PFSK-1 (cell line): ENCODE measurements at regions not wholly inside any gene's neighbourhood (a gene's known extent, or its start where the extent isn't known, plus 50 kb on each side); places are given as distances from the start of the nearest gene placed in this dataset.

Source experiments
- FOXP2 ChIP-seq: optimal IDR thresholded peaks from 2 replicates; pipeline ENCODE3; 2011; ENCODE audit warnings: borderline replicate concordance, control low read depth, inconsistent platforms; ENCODE audit not compliant: insufficient read depth; ENCODE audit errors: extremely low read length, extremely low read depth
- POLR2AphosphoS5 ChIP-seq: IDR thresholded peaks from 2 replicates; pipeline ENCODE4 v1.6.1; 2012; ENCODE audit warnings: low read depth, mild to moderate bottlenecking, control low read depth, low read length, moderate library complexity
- SIN3A ChIP-seq: IDR thresholded peaks from 2 replicates; pipeline ENCODE4 v1.6.1; 2012; ENCODE audit warnings: mild to moderate bottlenecking, low read length, moderate library complexity, borderline replicate concordance; ENCODE audit not compliant: insufficient read depth
- TAF1 ChIP-seq: IDR thresholded peaks from 2 replicates; pipeline ENCODE4 v1.6.1; 2012; ENCODE audit warnings: low read length, control low read depth, borderline replicate concordance; ENCODE audit not compliant: insufficient read depth
- TF ChIP-seq, protein P1 (sequence below), 2 experiments: IDR thresholded peaks; 2 replicates each; pipeline versions ENCODE4 v1.6.1 to v1.8.0; 2011 to 2012; ENCODE audit warnings: low read depth in 2 of 2, low read length in 2 of 2, control low read depth in 1 of 2, inconsistent platforms in 1 of 2, mild to moderate bottlenecking in 1 of 2, moderate library complexity in 1 of 2; ENCODE audit not compliant: insufficient read depth in 1 of 2

DNA sequence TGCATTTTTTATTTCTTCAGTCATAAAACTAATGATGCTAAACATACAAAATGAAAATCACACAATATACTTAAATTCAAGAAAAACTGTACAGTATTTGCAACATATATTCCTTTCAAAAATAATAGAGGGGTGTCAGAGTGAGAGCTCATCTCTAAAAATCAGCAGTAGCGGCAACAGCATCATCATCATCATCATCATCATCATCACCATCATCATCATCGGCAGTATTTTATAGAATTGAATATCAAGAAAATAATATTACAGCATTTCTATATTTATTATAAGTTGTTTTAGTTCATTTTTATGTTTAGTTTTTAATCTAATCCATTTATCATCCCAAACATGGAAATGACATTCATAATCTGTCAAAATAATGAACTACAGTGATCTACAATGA is 67.4 kb upstream of the PPP1R3A start:
- TF ChIP-seq POLR2AphosphoS5 = no peak

DNA sequence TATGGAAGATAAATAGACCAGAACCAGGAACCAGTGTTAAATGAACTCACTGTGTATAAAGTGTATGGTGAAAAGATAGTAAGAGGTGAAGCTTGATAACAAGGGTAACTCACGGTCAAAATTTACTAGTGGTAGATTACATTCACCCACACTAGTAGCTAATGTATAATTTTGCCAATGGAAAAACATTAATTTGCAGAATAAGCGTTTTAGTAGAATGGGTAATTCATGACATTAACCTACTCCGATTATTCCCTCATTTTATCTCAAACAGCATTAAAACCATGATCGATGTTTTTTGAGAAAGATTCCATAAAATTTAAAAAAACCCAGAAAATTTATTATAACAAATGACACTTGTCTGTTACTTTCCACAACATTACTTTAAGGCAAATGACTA is 57.7 kb upstream of the PPP1R3A start:
- TF ChIP-seq POLR2AphosphoS5 = no peak
- TF ChIP-seq FOXP2 = no peak
- TF ChIP-seq, protein P1, sequence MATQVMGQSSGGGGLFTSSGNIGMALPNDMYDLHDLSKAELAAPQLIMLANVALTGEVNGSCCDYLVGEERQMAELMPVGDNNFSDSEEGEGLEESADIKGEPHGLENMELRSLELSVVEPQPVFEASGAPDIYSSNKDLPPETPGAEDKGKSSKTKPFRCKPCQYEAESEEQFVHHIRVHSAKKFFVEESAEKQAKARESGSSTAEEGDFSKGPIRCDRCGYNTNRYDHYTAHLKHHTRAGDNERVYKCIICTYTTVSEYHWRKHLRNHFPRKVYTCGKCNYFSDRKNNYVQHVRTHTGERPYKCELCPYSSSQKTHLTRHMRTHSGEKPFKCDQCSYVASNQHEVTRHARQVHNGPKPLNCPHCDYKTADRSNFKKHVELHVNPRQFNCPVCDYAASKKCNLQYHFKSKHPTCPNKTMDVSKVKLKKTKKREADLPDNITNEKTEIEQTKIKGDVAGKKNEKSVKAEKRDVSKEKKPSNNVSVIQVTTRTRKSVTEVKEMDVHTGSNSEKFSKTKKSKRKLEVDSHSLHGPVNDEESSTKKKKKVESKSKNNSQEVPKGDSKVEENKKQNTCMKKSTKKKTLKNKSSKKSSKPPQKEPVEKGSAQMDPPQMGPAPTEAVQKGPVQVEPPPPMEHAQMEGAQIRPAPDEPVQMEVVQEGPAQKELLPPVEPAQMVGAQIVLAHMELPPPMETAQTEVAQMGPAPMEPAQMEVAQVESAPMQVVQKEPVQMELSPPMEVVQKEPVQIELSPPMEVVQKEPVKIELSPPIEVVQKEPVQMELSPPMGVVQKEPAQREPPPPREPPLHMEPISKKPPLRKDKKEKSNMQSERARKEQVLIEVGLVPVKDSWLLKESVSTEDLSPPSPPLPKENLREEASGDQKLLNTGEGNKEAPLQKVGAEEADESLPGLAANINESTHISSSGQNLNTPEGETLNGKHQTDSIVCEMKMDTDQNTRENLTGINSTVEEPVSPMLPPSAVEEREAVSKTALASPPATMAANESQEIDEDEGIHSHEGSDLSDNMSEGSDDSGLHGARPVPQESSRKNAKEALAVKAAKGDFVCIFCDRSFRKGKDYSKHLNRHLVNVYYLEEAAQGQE (IDR thresholded peaks at IDR 0.05; ENCODE audit: insufficient read depth in 1 of 2, low read depth in 2 of 2, low read length in 2 of 2) = no peak
- no peak for TF ChIP-seq TAF1
- TF ChIP-seq SIN3A = no peak

DNA sequence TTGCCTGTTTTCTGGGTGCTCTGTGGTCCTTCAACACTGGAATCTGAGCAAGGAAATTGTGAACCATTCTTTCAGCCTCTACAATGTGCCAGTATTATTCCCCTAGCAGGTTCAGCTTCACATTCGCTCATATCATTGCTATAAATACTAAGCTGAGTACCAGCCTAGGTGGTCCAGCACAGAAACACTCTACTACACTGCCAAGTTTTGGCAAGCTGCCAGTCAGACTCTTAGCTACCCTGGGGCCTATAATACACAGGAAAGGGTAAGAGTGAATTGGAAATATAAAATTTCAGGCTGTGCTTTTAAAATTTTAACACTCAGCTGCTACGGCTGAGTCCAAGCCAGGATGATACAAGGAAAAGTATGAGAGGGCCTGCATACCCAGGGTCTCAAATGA is 49.9 kb upstream of the PPP1R3A start:
- TF ChIP-seq FOXP2 (no peak), TAF1 (no peak), POLR2AphosphoS5 (no peak), SIN3A (no peak)
- TF ChIP-seq, protein P1 (IDR thresholded peaks at IDR 0.05; ENCODE audit: insufficient read depth in 1 of 2, low read depth in 2 of 2, low read length in 2 of 2) = no peak
